MM.1S (cell line): ENCODE measurements at regions not wholly inside any gene's neighbourhood (a gene's known extent, or its start where the extent isn't known, plus 50 kb on each side); places are given as distances from the start of the nearest gene placed in this dataset.

Experiments used
- EZH2 ChIP-seq: fragments of 300-600 bp; sonication (generic); optimal IDR thresholded peaks from 2 replicates; pipeline ENCODE3; 2017; ENCODE audit warnings: low read depth, mild to moderate bottlenecking, antibody characterized with exemption, low read length, mixed read lengths
- TF ChIP-seq, protein P1 (sequence below): fragments of 300-600 bp; sonication (generic); IDR thresholded peaks from 2 replicates; pipeline ENCODE4 v1.5.1; 2016; ENCODE audit warnings: antibody characterized with exemption, low read length, mixed read lengths

DNA sequence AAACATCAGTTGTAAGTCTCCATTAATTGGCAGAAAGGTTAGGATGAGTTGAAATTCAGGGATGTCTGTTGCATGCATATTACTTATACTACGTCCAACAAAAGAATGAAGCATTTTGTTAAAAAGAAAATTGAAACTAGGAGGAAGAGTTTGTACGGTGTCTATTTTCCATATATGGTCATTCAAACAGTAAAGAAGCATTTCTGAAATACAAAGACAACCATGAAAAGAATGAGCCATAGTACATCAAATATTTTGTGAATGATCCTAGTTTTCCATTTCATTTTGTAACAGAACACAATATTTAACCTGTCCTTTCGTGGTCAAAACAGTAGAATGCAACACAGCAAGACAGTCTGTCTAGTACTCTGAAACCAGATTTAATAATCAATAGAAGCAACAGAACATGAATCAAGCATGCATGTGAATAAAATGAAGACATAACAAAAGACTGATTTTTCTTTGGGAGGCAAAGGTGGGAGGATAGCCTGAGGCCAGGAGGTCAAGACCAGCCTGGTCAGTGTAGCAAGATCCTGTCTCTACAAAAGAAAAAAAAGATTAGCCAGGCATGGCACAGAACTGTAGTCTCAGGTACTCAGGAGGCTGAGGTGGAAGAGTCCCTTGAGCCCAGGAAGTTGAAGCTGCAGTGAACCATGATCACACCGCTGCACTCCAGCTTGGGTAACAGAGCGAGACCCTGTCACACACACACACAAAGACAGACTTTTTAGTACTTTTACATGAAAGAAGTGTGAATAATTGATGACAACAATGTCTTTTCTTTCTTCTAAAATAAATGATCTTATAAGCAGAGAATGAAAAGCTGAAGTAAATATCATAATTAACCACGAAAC is 156.0 kb downstream of the LRIG3 start:
- TF ChIP-seq, protein P1, sequence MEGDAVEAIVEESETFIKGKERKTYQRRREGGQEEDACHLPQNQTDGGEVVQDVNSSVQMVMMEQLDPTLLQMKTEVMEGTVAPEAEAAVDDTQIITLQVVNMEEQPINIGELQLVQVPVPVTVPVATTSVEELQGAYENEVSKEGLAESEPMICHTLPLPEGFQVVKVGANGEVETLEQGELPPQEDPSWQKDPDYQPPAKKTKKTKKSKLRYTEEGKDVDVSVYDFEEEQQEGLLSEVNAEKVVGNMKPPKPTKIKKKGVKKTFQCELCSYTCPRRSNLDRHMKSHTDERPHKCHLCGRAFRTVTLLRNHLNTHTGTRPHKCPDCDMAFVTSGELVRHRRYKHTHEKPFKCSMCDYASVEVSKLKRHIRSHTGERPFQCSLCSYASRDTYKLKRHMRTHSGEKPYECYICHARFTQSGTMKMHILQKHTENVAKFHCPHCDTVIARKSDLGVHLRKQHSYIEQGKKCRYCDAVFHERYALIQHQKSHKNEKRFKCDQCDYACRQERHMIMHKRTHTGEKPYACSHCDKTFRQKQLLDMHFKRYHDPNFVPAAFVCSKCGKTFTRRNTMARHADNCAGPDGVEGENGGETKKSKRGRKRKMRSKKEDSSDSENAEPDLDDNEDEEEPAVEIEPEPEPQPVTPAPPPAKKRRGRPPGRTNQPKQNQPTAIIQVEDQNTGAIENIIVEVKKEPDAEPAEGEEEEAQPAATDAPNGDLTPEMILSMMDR: no peak
- TF ChIP-seq EZH2: no peak
